Activated T-cell treated with anti-CD3 and anti-CD28 coated beads for 1 hour (primary cell): ENCODE measurements at regions not wholly inside any gene's neighbourhood (a gene's known extent, or its start where the extent isn't known, plus 50 kb on each side); places are given as distances from the start of the nearest gene placed in this dataset.

ENCODE experiments used
- DNase-seq: peaks from one replicate; pipeline ENCODE4 v3.0.0-alpha.2; 2020; ENCODE audit warnings: low read depth

DNA sequence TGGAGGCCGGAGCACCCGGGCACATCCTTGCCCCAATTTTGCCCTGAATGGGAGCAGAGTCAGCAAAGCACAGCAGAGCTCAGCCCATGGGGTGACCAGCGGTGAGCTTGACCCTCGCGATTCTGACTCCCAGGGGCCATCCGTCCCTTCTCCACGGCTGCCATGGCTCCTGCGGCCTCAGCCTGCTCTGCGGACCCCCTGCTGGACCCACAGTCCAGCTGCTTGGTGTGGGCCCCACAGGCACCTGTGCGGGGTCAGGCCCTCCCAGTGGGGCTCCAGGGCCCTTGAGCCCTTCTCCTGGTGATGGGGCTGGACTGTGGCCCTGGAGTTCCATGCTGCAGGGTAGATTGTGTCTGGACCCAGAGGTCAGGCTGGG lies 144.2 kb downstream of the ENGASE start:
- DNase-seq = no peak

DNA sequence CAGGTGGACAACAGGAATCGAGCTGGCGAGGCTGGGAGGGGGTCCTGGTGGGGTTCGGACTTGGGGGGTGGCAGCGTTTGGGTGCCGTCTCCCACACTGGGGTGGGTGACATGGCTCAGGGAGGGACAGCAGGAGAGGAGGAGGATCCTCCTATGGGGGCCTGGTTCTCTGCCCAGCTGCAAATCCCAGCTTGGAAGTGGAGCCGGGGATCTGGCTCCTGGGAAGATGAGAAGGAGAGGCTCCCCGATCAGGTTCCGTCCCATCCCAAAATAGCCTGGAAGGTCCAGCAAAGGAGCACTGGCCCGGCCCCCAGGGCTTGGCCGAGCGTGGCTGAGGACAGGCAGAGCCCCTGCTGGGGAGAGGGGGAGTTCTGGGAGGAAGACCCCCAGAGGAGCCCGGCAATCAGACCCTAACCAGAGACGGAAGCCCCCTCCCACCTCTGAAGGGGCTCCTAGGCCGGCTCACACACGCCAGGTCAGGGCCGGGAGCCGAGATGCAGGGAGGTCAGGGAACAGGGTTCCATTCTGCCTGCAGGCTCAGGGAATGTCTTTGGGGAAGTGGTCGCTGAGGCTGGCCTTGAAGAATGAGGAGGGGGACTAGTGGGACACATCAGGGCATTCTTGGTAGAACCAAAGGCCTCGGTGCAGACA lies 143.7 kb downstream of the ENGASE start:
- no peak for DNase-seq

DNA sequence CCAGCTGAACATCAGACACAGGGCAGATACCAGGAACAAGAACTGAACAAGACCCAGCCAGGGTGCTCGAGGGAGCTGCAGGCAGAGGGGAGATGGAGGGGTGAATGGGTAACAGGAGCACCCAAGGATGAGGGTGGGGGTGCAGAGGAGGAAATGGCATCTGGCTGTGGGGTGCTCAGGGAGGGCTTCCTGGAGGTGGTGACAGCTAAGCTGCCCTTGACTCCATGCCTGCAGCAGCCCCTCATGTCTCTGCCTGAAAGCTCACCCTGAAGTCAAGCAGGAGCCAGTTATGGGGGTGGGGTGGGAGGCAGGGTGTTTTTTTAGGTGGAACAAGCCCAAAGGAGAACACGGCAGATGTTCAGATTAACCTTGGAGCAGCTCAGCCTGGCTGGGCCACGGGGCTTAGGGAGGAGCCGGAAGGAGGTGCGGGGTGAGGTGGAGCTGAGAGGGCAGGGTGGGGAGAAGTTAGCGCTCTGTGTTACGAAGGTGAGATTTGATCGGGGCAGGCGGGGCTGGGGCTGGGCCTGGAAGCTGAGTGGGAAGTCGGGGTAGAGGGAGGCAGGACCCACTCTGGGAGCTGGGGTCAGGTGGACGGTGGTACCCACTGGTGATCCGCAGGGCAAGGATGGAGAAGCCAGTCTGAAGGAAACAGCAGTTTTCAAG lies 143.0 kb downstream of the ENGASE start:
- DNase-seq = no peak

DNA sequence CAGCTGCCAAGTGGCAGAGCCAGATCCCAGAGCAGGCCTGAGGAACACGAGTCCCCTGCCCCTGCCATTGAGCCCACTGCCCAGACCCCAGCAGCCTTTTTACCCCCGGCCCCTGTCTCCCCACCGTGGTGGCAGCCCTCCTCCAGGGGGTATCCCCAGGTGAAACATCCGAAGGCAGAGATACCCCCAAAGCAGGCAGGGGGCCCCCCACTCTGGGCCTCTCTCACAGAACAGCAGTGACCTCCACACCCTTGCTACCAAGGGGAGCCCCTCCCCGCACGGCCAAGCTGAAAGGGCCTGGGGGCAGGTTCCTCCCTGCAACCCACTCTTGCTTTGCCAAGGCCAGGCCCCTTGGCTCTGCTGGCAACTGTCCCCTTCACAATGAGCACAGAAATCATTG lies 142.2 kb downstream of the ENGASE start:
- no peak for DNase-seq

DNA sequence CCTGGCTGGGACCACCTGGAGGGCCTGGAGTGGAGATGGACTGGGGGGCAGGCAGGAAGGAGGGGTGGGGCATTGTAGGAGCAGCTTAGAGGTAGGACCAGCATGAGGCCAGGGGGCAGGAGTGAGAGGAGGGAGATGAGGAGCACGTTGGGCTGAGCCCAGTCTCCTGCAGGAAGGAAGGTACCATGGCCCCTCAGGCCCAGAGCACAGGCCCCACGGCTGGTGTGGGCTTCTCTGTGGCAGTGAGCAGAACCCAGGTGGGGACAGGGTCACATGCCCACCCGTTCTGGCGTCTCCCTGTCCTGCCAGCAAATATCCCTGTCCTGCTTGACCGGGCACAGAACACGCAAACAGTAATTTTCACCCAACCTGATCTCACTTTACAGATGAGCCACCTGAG lies 141.8 kb downstream of the ENGASE start:
- no peak for DNase-seq

DNA sequence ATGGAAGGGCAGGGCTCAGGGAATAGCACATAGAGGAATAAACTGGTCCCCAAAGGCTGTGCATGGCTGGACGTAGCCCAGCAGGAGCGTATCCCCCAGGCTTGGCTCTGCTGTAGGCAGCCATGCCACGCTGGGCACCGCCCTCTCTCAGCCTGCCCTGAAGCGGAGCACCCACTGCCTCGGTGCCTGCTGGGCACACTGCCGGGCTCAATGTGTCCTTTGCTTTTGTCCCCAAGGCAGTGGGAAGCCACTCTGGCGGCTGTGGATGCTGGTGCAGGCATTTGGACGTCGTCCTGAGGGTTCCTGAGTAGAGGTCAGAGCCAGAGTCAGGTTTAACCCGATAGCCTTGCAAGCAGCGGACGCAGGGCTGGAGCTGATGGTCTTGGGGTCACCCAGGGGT lies 141.0 kb downstream of the ENGASE start:
- no peak for DNase-seq

DNA sequence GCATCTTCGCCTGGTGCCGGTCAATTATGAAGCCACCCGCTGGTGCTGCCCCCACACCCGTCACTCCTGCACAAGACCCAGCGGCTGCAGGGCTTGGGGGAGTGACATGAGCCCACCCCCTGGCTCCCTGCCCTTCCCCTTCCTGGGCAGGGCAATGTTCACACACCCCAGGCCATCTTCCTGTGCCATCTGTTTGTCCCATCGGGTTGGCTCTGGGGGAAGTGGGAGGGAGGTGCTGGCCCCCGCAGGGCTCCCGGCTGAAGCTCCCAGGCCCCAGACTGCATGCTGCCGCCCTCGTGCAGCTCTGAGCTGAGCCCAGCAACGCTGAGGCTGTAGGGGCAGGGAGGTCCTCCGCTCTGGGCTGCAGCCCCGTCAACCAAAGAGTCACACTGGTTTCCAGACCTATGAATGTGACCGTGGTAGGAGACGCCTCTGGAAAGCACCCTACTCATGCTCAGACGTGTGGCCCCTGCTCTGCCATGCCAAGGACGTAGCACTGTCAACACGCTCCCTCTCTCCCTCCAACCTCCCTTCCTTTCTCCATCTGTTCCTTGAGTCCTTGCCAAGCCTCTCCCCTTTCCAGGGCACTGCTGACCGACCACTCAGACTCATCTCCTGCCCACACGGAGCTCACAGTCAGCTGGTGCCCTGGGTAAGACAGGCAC lies 140.4 kb downstream of the ENGASE start:
- DNase-seq = no peak

DNA sequence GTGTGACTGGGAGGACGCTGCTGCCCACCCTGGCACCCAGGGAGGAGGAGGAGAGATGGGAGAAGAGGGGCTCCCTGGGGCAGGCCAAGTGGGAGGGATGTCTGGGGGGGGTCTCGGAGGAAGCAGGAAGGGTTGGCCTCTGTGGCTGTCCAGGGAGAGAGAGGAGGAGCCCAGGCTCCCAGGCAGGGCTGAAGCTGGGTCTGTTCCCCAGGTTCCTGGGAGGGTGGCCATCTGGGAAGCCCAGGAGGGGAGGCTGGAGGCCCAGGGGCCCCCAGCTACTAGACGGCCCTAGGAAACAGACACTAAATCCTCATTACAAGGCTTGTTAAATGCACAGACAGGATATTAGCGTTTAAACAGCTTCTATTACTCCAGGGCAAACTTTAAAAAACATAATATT lies 139.8 kb downstream of the ENGASE start:
- no peak for DNase-seq

DNA sequence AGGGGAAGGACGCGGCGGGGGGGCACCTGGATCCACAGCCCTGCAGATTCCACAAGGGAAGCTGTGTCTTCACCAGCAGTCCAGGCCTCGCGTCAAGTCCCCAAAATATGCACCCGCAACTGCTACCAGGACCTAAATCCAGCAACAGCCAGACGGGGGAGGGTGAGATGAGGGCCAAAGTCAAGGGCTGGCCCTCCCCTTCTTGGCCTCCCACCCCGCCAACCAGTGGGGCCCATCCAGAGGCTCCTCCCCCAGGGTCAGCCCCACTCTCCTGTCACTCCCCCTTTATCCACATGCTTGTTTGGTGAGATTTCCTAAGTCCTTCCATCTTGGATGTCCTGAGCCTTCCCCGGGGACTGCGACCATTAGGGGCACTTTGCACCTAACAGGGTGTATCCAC lies 138.7 kb downstream of the ENGASE start:
- no peak for DNase-seq

DNA sequence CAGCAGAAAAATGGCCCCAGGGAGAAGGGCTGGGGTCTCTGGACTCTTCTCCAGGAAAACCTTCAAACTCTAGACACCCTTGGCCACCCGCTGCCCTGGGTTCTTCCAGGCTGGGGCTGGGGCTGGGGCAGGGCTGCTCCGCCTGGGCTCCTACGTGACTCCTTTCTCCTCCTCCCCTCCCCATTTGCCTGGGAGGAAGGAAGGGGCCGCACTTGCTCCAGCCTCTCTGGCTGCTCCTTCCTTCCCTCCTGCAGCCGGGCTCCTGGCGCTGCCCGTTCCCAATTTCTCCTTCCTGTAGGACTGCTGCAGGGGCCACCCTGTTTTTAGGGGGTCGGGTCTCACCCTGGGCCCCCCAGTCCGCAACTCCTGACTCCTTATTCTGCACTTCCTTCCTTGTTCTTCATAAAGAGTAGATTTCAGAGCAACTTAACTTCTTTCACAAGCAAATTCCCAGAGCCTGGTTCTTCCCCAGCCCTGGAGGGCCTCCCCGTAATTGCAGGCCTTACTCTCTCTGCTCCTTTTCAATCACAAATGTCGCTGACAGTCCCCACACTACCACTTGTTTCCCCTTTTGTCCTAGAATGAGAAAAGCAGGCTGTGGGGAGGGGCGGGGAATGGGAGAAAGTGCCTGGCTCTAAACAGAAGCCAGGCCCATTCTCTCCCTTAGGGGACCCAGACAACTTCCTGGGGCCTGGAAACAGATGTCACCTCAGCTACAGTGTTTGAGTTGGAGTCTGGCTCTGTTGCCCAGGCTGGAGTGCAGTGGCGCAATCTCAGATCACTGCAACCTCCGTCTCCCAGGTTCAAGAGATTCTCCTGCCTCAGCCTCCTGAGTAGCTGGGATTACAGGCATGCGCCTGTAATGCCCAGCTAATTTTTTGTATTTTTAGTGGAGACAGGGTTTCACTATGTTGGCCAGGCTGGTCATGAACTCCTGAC lies 137.8 kb downstream of the ENGASE start:
- no peak for DNase-seq

DNA sequence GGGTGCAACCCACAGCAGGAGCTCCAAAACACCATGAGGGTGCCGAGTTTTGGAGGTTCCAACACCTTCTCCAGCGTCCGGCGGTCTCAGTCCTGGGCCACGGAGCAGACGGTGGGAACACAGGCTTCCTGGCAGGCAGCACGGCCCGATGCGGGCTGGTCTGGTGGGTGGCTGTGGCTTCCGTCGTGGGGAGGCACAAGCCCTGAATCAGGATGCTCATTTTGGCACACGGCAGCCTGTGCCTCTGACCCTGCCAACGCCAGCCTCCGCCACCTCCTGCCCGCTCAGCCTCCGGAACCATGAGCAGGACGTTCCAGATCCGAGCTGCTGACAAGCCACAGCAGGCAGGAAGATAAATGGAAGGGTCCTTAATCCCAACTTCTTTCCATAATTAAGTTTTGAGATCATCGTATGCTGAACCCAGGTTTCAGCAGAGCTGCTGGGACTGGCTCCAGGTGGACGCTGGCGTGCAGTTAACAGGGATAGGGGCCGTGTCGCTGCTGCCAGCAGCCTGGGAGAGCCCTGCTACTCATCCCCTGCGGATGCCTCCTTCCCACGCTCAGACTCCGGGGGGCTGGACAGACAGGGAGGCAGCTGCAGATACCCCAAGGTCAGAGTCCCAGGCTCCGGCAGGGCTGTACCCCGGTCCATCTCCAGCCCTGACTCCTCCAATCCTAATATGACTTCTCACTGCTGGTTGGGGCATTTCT lies 136.6 kb downstream of the ENGASE start:
- DNase-seq = no peak

DNA sequence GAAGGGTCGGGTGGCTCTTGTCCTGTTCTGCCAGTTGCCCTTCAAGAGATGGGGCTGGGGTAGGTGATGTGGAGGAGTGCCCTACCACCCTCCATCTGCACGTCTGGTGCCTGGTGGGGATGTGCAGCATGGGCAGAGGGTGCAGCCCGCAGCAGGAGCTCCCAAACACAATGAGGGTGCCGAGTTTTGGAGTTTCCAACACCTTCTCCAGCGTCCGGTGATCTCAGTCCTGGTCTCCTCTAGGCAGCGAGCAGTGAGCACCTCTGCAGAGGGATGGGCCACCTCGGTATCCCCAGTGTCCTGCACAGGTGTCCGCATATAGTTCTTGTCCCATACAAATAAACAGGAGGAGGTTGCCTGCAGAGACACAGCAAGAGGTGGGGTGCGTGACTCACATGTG lies 136.0 kb downstream of the ENGASE start:
- DNase-seq = no peak

DNA sequence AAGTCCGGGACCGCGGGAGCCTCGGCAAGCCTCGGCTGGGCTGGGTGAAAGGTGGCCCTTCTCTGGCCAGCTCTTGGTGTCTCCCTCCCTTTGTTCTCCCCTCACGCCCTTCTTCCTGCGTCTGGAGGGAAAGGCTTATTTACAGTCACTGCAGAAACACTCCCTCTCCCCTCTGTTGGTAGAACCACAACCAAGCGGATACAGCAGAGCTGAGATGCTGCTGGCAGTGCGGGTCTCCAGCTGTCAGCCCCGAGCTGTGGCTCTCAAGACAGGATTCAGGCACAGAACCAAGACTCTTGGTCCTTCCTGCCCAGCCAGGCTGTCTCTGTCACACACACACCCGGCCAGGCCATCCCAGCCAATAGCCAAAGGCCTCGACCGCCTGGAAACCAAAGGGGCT lies 133.3 kb downstream of the ENGASE start:
- DNase-seq = no peak

DNA sequence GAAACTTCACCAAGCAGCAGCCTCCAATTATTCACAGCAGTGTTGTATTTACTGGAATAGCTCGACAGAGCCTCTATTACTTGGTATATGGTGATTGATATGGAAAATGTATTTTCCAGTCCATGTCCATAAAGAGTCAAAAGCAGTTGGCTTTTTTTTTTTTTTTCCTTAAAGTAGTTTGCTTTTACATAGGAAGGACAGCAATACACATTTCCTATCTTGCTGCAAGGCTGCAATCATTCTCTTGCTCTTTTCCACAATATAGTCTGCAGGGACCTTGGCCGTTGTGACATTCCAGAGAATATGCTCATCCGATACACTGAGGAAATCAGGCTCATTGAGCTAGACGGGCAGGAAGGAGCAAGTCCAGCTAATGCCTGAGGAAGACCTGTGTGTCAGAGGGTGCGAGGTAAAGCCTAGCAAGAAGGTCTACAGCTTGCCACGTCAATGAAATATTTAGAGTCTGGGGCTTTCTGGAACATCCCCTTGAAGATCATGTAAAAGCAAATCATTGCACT lies 131.1 kb downstream of the ENGASE start:
- no peak for DNase-seq

DNA sequence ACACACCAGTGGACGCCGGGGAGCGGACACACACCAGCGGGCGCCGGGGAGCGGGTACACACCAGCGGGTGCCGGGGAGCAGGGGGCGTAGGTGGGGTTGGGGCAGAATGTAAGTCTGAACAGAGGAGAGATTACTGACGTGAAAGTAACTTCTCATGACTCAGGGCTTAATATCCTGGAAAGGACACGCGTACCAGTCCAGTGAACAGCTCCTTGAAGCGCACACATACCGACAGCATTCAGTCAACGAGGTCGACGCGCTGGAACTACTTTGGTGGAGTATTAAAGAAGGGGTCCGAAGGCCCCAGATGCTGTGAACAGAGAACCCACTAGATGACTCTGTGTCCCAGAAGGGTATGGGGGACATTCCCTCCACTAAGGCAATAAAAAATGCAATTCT lies 129.6 kb downstream of the ENGASE start:
- no peak for DNase-seq

DNA sequence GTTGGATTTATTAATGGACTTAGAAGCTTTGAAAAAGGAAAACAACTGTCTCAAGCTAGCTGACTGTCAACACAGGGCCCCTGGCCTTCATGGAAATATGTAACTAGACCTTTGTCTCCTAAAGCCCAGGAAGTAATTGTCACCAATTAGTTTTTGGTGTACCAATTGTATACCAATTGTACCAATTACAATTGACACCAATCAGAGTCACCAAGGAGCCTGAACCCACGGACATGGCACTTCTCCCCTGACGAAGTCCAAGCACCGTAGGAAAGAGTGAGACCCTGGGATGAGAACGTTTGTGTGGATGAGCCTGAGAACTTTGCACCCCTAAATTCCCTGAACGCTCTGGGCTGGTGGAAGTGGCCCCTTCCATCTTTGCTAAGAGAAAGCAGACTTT lies 129.0 kb downstream of the ENGASE start:
- no peak for DNase-seq

DNA sequence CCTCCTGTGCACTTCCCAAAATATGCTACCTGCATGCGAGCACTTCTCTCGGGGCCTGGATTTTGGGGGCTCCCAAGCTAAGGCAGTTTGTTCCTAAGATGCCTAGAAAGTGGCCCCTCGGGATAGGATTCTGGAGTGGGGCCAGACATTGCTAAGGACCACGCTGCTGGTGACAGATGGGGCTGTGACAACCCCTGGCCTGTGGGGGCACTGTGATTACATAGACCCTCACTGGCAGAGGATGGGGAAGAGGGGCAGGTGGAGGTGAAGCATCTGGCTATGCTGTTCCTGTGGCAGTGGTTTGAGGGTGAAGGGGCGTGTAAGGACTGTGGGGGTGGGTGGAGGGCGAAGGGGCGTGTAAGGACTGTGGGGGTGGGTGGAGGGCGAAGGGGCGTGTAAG lies 128.4 kb downstream of the ENGASE start:
- no peak for DNase-seq

DNA sequence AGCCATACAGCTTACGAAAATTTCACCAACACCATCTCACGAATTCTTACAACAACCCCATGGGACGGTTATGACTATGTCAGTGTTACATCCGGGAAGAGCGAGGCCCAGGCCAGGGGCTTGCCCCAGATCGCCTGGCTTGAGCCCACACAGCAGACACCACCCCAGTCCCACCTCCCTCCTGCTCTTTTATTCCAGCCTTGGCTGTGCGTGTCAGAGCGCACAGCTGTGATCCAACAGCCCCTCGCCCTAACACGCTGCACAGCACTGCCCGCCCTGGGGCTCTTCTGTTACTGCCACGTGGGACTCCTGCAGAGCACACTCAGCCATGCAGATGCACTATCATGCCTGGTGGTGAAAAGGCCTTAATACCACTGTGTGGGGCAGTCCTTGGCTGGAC lies 127.9 kb downstream of the ENGASE start:
- DNase-seq = no peak

DNA sequence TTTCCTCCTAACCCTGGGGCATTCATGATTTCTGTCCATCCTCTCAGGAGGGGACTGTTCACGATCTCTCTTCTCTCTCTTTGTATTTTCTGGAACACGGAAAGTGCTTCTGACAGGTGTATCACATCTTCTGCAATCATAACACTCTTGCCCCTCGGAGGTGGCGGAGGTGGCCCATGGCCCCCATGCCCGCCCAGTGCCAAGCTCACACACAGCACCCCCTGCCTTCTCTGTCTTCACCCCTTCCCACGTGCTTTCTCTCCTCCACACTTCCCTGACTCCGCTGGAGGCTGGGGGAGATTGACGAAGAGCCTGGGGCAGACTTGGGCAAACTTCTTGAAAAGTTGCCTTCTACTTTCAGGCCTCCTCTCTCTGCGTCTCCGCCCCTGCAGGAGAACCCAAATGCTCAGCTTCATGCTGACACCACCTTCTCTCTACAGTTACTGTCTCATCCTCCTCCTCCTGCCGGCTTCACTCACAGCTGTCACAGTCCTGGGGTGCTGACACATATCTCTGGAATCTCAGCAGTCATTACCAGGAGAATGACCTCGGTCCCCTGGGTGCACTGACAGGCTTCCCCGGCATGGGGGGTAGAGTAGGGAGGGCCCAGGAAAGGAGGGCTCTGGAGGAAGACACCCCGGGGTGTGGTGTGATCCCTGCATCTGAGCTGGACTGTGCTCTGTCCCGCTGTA lies 127.1 kb downstream of the ENGASE start:
- DNase-seq = no peak

DNA sequence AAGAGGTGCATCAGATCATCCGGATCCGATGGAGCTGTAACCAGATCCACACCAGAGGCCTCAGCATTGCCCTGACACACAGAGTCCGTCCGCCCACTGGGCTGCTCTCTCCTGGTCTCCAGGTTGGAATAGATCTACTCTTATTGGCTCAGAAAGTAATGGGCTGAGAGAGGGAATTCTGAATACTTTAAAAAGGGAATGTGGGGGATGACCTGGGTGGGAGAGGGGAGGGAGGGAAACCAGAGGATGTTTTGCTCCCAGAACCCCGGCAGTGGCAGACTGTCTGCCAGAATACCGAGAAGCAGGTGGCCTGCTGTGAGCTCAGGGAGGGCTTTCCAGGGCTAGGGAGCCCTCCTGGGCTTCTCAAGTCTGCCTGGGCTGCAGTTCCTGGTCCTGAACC lies 126.5 kb downstream of the ENGASE start:
- DNase-seq = no peak

DNA sequence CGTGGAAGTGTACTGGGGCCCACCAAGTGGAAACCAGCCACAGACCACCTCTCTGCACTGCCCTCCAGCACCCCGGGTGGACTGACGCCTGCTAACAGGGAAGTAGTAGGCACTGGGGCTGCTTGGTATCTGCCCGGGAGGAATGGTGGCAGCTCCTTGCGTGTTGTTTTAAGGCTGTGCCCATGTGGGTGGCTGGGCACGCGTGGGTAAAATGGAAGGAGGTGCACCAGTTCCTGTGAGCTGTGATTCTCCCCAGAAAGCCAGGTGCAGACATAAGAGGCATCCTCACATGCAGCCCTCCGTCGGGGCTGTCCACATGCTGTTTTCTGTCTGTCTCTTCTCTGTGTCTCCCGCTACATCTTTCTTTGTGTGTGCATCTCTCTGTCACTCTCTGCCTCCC lies 122.3 kb downstream of the ENGASE start:
- no peak for DNase-seq
